ENCODE measurements at regions not wholly inside any gene's neighbourhood (a gene's known extent, or its start where the extent isn't known, plus 50 kb on each side); places are given as distances from the start of the nearest gene placed in this dataset.
"Not testable (repeated sequence)": the region's sequence is repeated elsewhere in the genome, so short reads cannot be mapped to it uniquely, and the experiment has no call there.

DNA sequence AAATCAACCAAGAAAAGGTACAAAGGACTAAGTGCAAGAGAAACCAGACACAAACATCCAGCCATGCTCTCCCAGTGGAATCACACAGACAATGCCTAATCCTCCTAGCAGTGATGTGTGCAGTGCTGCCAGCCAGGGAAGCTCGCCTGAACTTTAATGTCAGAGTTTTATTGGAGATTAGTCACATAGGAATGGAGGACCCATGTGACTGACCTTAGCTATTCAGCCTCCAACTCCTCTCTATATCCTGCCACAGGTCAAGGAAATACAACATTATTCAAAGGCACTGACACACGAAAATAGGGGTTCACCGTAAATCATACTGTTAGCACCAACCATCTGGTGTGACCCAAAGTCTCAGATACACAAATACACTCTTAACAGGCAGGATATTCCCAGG, 684.6 kb downstream of the DOK5 start:
- DNase-seq (ENCODE audit: low spot score), result peak; percentile 95

DNA sequence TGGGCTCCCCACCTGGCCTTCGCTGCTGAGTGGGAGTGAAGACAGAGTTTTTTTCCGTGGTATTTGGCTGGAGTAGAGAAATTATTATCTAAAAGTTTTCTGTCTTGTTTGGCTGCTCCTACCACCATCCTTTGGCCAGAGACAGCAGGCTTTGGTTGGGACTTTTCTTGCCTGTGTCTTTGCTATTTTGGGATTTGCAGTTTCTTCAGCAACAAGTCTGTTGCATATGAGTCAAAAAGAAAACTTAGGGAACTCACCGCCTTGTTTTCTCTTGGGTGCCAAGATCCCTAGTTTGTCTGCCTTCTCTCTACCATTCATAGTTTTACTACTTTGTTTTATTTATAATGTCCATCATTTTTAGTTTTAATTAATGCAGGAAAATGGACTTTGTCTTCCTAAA, 683.8 kb downstream of the DOK5 start:
- DNase-seq (ENCODE audit: low spot score), result peak; percentile 27

DNA sequence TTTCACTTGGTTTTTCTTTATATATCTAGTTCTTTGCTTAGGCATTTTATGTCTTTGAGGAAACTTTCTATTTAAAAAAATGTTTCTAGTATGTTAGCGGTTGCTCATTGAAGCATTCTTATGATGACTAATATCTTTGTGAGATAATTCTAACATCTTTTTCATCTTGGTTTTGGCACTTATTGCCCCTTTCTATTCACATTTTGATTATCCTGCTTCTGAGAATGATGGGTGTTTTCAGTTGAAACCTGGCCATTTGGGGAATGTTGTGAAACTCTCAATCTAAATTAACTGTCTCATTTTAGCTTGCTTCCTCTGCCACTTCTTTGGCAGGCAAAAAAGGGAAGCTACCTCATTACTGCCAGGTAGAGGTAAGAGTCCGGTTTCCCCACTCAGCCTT, 683.1 kb downstream of the DOK5 start:
- no peak for DNase-seq (ENCODE audit: low spot score)

DNA sequence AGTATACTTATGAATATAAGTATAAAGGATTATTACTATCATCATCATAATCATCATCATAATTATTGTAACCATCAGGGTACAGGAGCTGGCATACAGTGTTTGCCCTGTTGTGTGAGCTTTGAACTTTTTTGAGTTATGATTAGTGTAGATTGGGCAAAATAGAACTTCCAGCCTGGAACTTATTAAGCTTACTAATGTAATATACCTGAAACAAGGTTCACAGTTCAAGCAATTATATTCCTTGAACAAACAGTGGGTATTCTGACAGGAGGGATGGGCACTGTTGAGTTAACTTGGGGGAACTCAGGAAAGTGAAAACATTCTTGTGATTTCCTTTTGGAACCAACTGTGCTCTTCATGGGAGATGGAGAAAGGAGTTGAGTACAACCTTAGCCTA, 680.0 kb downstream of the DOK5 start:
- no peak for DNase-seq (ENCODE audit: low spot score)

- peak; percentile 32 for DNase-seq (ENCODE audit: low spot score)
Observed at GRCh38 chr20:55153001-55153645, 677.7 kb downstream of the DOK5 start.

DNA sequence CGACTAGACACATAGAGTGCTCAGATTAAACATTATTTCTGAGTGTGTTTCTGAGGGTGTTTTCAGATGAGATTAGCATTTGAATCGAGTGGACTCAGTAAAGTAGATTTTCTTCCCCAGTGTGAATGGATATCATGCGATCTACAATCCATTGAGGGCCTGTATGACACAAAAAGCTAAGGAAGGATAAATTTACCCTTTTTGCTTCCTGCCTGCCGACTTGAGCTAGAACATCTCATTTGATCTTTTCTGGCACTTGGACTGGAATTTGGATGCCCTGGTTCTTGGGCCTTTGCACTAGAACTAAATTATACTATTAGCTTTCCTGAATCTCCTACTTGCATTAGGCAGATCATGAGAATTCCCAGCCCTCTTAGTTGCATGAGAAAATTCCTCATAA, 675.8 kb downstream of the DOK5 start:
- DNase-seq (ENCODE audit: low spot score), result no peak

DNA sequence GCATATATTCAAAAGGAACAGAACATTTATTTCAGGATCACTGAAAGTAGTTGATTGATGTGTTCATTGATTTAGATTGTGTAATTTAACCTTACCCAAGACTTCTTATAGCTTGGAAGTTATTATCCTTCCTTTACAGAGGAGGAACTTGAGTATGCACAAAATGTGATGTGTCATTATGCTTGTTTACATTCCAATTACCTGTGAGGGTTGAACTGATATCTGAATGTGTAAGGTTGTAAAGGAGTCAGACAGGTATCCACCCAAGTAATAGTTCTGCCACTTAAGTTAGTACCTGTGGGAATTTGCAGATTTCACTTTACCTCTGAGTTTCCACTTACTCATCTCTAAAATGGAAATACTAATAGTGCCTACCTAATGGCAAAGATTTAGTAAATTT, 668.2 kb downstream of the DOK5 start:
- no peak for DNase-seq (ENCODE audit: low spot score)

DNA sequence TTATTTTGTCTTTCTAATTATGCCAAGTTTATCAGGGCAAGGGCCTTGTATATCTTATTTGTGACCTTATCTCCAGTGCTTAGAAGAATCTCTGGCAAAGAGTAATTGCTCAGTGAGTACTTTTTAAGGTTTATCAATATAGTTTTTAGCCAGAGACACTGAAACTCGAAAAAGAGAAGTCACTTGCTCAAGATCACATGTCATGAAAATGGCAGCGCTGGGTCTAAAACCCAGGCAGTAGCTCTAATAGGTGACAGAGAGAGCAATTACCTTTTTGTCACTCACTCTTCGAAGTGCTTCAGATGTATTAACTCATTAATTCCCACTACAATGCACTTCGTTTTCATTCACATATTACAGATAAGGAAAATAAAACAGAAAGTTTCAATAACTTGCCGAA, 667.5 kb downstream of the DOK5 start:
- DNase-seq (ENCODE audit: low spot score), result no peak

DNA sequence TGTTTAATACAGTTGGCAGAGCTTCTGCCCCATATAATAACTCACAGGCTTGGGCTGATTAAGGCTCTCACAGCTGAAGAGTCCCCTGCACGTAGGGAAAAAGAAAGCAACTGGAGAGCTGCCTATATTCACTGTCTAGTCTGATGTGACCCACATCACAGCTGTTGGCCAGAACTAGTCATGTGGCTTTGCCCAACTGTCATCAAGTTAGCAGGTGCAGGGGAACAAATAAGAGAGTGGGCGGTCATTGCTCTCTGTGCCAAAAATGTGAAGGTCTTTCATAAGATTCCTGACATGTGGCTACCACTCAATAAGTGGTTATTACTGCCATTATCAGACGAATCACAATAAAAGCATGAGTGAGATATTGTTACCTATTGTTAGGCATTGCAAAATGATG, 665.2 kb downstream of the DOK5 start:
- no peak for DNase-seq (ENCODE audit: low spot score)

GRCh38 chr20:55139173-55139765, 663.9 kb downstream of the DOK5 start:
- no peak for DNase-seq (ENCODE audit: low spot score)

DNA sequence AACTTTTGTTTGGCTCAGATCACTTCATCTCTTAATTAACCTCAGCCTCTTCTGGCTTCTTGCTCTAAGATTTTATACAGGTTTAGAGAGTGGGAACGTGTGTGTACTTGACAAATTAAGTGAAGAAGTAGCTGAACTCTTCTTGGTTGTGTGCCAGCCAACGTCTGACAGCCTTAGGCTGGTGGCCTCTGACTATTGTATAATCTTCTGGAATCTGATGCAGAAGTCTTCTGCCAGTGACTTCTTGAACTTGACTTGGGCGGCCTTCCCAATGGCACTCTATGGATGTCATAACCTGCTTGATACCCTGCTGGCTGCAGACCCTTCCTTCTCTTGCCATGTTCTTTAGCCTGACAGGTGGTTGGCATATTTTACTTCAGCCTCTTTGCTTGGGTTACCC, 660.5 kb downstream of the DOK5 start:
- DNase-seq (ENCODE audit: low spot score), result no peak

GRCh38 chr20:55132523-55132922, 657.1 kb downstream of the DOK5 start:
- no peak for DNase-seq (ENCODE audit: low spot score)

- not testable (repeated sequence) for DNase-seq (ENCODE audit: low spot score)
Observed at GRCh38 chr20:55117577-55117976, 642.2 kb downstream of the DOK5 start.

DNA sequence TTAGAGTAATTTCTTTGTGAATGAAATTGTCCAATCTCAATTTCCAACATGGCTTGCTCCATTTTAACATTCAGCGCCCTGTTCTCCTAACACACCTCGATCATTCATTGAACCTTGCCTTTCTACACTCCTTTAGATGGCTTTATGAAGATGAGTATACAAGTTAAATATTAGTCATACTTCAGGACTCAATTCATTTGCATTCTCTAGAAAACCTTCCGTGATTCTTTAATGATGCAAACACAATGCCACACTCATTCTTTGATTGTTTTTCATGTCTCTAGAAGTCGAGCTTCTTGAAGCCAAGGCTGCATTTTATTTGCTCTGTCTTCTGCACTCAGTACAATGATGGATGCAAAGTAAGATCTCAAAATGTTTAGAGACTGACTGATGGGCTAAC, 641.2 kb downstream of the DOK5 start:
- no peak for DNase-seq (ENCODE audit: low spot score)

- peak; percentile 46 for DNase-seq (ENCODE audit: low spot score)
Observed at GRCh38 chr20:55103188-55103587, 627.8 kb downstream of the DOK5 start.

DNA sequence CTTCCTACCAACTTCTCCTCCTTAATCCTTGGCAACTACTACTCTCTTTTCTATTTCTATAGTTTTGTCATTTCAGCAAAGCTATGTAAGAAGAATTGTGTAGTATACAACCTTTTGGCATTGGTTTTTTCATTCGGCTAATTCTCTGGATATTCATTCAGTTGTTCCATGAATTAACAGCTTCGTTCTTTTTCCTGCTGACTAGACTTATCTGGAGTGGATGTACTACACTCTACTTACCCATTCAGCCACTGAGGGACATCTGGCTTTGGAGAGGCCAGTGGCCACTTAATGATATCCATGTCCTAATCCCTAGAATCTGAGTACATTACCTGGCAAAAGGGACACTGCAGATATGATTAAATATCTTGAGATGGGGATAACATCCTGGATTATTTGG, 623.9 kb downstream of the DOK5 start:
- DNase-seq (ENCODE audit: low spot score), result no peak

GRCh38 chr20:55097621-55098020, 622.2 kb downstream of the DOK5 start:
- DNase-seq (ENCODE audit: low spot score), result no peak

GRCh38 chr20:55095745-55096400, 620.5 kb downstream of the DOK5 start:
- peak; percentile 23 for DNase-seq (ENCODE audit: low spot score)

GRCh38 chr20:55094353-55094861, 619.0 kb downstream of the DOK5 start:
- DNase-seq (ENCODE audit: low spot score), result no peak

GRCh38 chr20:55090286-55090685, 614.9 kb downstream of the DOK5 start:
- no peak for DNase-seq (ENCODE audit: low spot score)

DNA sequence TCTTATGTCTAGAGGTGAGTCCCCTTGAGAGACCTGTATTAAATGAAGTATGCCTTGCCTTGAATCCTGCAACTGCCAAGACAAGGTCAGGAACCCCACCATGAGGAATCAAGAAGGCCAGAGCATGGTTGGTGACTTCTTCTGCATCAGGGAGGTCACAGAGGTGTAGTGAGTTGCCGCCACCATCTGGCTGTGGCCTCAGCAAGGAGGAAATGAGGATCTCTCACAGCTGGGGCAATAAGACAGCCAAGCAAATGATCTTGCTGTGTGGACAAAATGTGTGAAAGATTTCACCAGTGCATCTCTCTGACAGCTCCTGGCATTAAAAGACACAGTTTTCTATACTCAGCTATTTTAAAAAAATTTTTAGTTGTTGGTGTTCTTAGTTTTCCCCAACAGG, 611.0 kb downstream of the DOK5 start:
- DNase-seq (ENCODE audit: low spot score), result no peak

DNA sequence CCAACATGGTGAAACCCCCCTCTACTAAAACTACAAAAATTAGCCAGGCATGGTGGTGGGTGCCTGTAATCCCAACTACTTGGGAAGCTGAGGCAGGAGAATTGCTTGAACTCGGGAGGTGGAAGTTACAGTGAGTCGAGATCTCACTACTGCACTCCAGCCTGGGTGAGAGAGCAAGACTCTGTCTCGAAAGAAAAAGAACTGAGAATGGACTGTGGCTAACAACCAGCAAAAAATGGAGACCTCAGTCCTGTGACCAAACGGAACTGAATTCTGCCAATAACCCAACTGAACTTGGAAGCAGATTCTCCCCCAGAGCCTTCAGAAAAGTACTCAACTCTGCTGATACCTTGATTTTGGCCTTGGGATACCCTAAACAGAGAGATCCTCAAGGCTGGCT, 604.5 kb downstream of the DOK5 start:
- no peak for DNase-seq (ENCODE audit: low spot score)

DNA sequence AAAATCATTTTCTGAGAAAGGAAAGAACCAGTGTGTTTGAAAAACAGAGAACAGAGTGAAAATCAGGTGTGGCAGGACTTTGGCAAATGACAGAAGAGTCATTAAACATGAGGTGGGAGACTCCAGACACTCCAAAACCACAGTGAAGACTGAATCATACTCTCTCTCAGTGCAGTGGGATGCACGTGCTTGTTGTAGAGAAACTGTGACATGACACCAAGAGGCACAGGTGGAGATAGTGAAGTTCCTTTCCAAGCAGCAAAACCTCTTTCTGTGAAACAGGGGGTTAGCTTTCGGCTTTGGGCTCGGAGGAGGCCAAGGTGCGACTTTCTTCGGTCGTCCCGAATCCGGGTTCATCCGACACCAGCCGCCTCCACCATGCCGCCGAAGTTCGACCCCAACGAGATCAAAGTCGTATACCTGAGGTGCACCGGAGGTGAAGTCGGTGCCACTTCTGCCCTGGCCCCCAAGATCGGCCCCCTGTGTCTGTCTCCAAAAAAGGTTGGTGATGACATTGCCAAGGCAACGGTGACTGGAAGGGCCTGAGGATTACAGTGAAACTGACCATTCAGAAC, 599.0 kb downstream of the DOK5 start:
- not testable (repeated sequence) for DNase-seq (ENCODE audit: low spot score)
